22Rv1 (cell line): ENCODE measurements at regions not wholly inside any gene's neighbourhood (a gene's known extent, or its start where the extent isn't known, plus 50 kb on each side); places are given as distances from the start of the nearest gene placed in this dataset.

Experiments used
- CTCF ChIP-seq: fragments of 450-650 bp; IDR thresholded peaks from 2 replicates; pipeline ENCODE4 v1.5.1; 2017; ENCODE audit warnings: mild to moderate bottlenecking
- ZFX ChIP-seq: fragments of 450-650 bp; IDR thresholded peaks from 2 replicates; pipeline ENCODE4 v1.6.1; 2017; ENCODE audit warnings: antibody characterized with exemption, borderline replicate concordance

- TF ChIP-seq CTCF = no peak
- TF ChIP-seq ZFX = no peak
Measured at GRCh38 chr10:36650274-36650673, 475.1 kb upstream of the ANKRD30A start.
